ENCODE measurements at regions not wholly inside any gene's neighbourhood (a gene's known extent, or its start where the extent isn't known, plus 50 kb on each side); places are given as distances from the start of the nearest gene placed in this dataset.
"Not testable (repeated sequence)": the region's sequence is repeated elsewhere in the genome, so short reads cannot be mapped to it uniquely, and the experiment has no call there.

- DNase-seq (ENCODE audit: low read depth): not testable (repeated sequence)
Measured at GRCh38 chr20:30668418-30668817, 589.0 kb upstream of the DEFB115 start.

- not testable (repeated sequence) for DNase-seq (ENCODE audit: low read depth)
Measured at GRCh38 chr20:30669330-30670029, 588.0 kb upstream of the DEFB115 start.

GRCh38 chr20:30671120-30671519, 586.3 kb upstream of the DEFB115 start:
- not testable (repeated sequence) for DNase-seq (ENCODE audit: low read depth)

GRCh38 chr20:30675988-30676564, 581.4 kb upstream of the DEFB115 start:
- not testable (repeated sequence) for DNase-seq (ENCODE audit: low read depth)

- DNase-seq (ENCODE audit: low read depth): not testable (repeated sequence)
Measured at GRCh38 chr20:30682236-30682635, 575.2 kb upstream of the DEFB115 start.

GRCh38 chr20:30712861-30713260, 544.6 kb upstream of the DEFB115 start:
- not testable (repeated sequence) for DNase-seq (ENCODE audit: low read depth)

DNA sequence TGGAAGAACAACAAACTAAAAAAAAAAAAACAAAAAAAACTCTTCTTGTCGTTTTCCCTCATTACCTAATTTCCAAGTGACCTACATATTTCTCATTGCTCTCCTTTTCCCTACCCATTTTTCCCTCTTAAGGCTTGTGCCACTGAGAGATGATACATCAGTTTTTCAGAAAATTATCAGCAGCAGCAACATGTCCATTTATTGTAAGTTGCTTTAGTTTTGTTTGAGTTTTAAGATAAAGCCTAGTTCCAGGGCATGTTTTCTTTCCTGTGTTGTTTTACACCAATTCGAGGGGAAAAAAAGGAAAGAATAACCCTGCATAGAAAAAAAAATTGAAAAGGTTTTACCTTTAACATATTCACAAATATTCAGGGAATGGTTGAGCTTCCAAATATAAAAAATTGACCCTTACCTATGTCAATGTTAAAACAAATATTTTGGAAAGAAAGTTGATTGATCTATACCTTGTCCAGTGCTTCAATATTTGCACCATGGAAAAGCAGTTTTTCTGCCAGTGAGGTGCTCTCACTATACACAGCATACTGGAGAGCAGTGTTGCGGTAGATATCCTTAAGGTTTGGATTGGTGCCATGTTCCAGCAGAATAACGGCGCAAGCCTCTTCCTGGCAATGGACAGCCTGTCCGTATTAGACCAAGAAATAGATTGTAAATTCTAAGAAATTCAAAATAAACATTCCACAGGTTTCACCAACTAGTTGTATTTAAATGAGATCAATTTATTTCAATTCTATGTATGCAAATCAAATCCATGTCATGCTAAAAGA, 537.9 kb upstream of the DEFB115 start:
- DNase-seq (ENCODE audit: low read depth): not testable (repeated sequence)

DNA sequence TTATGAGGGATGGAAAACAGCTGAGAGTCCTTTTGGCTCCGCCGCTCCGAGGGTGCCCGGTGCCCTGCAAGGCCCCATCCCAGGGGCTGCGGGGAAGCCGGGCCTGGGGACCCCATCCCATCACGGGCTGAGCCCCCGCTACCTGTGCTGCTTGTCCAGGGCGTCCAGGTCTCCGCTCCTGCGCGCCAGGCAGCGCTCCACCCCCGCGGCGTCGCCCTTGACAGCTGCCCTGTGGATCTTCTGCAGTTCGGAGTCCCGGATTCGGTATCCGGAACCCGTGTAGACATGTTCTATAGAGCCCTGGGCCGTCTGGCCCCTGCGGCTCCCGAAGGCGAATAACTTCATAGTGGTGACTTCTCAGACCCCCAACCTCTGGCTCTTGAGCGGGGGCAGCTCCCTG, 534.0 kb upstream of the DEFB115 start:
- not testable (repeated sequence) for DNase-seq (ENCODE audit: low read depth)

DNA sequence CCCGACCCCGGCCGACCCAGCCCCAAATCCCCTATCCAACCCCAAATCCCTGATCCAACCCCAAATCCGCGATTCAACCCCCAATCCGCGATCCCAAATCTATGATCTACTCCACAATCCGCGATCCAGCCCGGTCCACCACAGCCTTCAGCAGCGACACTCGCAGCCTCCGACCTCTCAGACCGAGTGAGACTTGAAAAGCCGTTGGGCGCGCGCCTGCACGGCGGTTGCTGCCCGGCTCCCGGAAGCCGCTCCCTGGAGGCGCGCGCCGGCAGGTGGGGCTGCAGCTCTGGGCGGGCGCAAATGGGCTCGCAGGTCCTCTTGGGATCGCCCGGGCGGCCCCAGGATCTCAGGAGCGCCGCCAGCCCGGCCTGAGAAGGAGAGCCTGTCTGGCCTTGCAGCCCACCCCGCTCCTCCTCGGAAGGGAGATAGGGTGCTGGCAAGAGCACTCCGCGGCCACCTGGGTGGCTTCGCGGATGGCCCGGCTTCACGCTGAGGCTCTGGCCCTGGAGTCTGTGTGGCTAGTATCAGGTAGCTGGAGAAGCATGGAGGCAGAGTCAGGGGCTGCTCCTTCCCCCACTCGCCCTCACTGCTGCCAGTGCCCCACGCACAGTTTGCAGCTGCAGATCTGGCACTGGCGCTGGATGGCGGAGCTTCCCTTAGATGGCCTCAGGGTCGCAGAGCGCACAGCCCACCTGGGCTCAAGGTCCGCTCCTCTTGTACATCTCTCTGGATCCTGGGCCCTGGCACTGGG, 533.4 kb upstream of the DEFB115 start:
- peak; percentile 2 for DNase-seq (ENCODE audit: low read depth)

GRCh38 chr20:30724688-30725074, 532.8 kb upstream of the DEFB115 start:
- not testable (repeated sequence) for DNase-seq (ENCODE audit: low read depth)

GRCh38 chr20:30725188-30725587, 532.3 kb upstream of the DEFB115 start:
- DNase-seq (ENCODE audit: low read depth): not testable (repeated sequence)

GRCh38 chr20:30728271-30728885, 529.1 kb upstream of the DEFB115 start:
- not testable (repeated sequence) for DNase-seq (ENCODE audit: low read depth)

All from RPMI7951 (cell line).